HG02623 (cell line): ENCODE measurements at regions not wholly inside any gene's neighbourhood (a gene's known extent, or its start where the extent isn't known, plus 50 kb on each side); places are given as distances from the start of the nearest gene placed in this dataset.

ENCODE experiments used
- ATAC-seq: cut with Tn5 transposase; IDR thresholded peaks from one replicate; pipeline ENCODE4 v1.9.1; 2021; ENCODE audit warnings: moderate library complexity; ENCODE audit not compliant: unreplicated experiment

DNA sequence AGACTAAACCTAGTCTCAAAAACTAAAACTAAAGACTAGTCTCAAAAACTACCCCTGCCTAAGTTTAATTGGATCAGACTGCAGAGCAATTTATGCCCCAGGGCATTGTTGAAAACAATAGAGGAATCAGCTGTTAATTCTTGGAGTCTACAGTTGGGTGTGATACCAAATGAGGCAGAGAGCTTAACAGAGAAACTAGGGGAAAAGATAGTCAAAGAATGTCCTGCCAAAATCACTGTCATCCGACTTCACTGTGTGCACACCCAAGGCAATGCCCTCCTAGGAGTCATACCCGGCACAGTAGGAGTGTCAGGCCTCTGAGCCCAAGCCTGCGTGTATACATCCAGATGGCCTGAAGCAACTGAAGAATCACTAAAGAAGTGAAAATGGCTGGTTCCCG, 90.5 kb upstream of the TOMM7 start:
- ATAC-seq, result no peak

- no peak for ATAC-seq
Observed at GRCh38 chr7:22911889-22912288, 89.2 kb upstream of the TOMM7 start.

DNA sequence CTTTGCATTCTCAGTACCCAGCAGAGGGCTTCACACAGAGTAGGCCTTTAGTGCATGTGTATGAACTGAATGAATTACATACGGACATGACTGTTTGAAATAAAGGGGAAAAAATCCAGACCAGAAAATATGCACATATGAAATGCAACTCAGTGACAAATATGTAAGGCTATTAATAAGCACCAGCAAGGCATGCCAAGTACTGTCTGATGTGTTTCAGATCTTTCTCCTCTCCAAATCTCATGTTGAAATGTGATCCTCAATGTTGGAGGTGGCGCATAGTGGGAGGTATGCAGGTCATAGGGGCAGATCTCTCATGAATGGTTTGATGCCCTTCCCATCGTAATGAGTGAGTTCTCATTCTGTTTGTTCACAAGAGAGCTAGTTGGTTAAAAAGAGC, 87.3 kb upstream of the TOMM7 start:
- no peak for ATAC-seq

GRCh38 chr7:22907805-22908204, 85.2 kb upstream of the TOMM7 start:
- ATAC-seq, result no peak

DNA sequence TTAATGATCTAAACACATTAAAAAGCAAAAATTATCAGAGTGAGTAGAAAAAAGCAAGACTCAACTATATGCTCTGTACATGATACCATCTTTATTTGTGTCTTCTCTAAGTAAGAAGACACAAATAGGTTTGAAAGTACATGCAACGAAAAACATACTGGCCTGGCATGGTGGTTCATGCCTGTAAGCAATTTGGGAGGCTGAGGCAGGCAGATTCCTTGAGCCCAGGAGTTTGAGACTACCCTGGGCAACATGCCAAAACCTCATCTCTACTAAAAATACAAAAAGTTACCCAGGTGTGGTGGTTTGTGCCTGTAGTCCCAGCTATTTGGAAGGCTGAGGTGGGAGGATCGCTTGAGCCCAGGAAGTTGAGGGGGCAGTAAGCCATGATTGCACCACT, 78.1 kb upstream of the TOMM7 start:
- no peak for ATAC-seq

DNA sequence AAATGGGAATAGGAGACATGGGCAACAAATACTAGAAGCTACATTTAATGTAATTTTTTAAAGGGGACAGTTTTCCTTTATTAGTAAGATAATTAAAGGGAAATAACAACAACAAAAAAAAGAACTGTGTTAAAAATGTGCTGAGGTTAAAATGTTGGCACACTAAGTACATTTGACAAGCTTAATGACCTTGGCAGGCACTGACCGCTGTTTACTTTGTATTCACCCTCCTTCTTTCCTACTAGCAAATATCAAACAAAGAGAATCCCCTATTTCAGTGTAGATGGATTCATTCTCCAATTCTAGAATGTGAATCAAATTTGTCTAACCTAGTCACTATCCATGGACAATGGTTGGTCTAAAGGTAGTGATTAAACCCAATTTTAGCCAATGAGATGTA, 77.5 kb upstream of the TOMM7 start:
- no peak for ATAC-seq

DNA sequence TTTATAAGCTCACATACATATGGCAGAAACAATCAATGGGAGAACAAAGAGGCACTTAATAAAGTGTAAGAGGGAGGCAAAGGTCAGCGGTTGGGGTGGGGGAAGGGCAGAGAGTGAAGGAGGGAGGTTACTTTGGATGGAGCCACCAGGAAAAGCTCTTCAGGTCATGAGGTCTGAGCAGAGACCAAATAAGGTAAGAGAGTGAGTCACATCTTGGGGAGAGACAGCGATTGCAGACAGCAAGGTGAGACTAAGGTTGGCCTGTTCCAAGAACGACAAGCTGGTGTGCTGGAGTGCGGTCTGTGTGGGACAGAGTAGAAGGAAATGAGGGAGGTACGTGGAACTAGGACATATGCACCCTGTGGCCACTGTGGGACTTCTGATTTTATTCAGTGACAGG, 74.3 kb upstream of the TOMM7 start:
- no peak for ATAC-seq

DNA sequence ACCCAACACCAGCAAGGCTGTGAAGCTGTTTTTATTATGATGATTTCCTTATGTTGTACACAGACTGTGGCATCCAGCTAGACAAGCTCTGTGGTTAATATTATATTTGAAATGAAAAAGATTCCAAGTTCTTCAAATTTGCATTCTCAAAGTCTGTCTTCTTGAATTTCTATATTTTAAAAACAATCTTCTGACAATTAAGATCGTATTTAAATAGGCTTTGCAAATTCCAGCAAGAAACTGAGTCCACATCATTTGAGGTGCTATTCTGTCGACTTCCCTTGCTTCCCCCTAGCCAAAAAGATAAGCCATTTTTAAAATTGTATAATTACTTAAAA, 73.1 kb upstream of the TOMM7 start:
- ATAC-seq, result no peak

DNA sequence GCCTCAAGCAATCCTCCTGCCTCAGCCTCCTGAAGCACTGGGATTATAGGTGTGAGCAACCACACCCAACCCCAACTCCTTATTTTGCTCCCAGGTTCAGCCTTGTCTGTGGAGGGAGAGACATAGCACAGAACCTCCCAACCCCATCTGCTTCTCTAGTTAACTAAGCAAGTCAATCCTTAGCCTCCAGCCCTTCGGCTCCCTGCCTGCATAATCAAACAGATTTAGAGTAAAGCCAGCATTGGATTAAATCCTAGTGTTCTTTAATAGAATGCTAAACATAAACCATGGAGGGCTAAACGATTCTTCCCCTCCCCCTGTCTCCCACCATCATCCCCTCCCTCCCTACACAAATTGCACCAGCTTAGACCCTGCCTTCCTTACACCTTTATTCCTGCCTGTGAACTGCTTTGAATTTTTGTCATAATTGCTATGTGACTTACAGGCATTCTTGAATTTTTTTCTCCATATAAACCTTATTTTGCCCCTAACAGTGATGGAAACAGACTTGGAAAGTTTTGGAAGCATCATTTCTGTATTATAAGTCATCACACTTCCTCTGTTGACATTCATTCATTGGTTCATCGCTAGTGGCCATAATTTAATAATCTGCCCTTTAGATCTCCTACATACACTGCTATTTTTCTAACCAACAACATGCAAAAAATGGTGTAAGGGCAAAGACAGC, 72.6 kb upstream of the TOMM7 start:
- ATAC-seq, result no peak

GRCh38 chr7:22894546-22894945, 71.9 kb upstream of the TOMM7 start:
- no peak for ATAC-seq

GRCh38 chr7:22890773-22891172, 68.1 kb upstream of the TOMM7 start:
- ATAC-seq, result no peak

DNA sequence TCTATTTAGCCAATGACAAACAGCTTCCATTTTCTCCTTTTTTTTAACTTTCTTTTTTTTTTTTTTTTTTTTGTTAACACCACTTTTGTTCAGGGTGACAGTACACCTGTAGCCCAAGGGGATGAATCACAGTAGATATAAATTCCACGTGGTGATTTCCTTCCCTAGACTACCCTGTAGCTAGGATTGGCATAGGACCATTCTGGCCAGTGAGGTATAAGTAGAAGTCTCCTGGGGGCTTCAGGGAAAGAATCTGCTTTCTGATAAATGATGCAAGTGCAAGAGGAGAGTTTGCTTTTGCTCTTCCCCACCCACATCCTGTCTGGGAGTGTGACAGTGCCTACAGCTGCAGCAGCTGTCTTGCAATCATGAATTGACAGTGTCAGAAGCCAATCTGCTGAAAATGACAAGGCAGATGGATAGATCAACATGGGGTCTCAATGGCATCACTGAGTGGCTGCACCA, 63.2 kb upstream of the TOMM7 start:
- peak; percentile 93 for ATAC-seq

DNA sequence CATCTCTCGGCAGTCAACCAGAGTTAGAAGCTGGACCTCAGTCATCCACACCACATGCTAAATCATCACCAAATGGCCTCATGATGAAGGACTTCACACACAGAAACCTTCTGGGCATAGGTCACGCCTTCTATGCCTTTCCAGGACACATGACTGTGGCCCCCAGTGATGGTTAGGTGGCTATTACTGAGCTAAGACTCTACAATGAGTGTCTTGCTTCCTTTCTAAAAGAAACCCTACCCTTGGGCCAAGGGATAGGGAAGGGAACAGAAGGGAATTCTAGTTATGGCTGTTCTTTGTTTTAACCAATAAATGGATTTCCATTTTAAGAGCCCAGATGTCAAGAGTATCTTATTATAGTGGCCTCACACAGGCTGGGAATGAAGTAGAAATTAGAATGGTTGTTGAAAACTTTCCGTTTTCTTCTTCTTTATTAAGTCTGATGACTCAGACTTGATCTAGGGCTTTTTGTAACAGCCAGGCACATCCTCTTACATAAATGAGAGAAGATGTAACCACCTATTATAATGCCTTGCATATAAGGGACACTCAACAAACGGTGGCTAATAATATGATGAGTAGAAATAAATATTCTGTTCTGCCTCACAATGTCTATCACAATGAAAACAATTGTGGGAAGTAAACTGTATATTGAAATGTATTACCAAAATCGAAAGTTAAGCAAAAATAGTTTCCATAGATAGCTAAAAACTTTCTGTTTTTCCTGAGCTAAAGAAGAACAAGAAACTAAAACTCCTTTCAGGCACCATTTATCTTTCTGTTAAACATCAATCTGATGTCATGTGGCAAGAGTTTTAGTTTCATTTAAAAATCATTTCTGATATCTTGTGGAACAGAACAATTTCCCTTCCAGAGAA, 62.5 kb upstream of the TOMM7 start:
- peak; percentile 34 for ATAC-seq

GRCh38 chr7:22882106-22882505, 59.5 kb upstream of the TOMM7 start:
- no peak for ATAC-seq

DNA sequence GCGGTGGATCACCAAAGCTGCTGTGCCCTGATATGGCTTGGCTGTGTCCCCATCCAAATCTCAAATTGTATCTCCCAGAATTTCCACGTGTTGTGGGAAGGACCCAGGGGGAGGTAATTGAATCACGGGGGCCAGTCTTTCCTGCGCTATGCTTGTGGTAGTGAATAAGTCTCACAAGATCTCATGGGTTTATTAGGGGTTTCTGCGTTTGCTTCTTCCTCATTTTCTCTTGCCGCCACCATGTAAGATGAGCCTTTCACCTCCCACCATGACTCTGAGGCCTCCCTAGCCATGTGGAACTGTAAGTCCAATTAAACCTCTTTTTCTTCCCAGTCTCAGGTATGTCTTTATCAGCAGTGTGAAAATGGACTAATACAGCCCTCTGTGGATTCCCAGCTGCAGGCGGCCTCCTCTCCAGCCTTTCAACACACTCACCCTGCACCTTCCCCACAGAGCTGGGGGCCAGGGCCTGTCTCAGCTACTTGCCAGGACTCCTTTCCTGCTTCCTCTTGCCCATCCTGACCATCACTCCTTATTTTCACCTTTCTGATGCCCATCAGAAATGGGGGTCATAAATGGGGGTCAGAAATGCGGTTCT, 57.2 kb upstream of the TOMM7 start:
- ATAC-seq, result no peak

GRCh38 chr7:22879280-22879679, 56.6 kb upstream of the TOMM7 start:
- ATAC-seq, result no peak

GRCh38 chr7:22876986-22877729, 54.5 kb upstream of the TOMM7 start:
- ATAC-seq, result no peak

DNA sequence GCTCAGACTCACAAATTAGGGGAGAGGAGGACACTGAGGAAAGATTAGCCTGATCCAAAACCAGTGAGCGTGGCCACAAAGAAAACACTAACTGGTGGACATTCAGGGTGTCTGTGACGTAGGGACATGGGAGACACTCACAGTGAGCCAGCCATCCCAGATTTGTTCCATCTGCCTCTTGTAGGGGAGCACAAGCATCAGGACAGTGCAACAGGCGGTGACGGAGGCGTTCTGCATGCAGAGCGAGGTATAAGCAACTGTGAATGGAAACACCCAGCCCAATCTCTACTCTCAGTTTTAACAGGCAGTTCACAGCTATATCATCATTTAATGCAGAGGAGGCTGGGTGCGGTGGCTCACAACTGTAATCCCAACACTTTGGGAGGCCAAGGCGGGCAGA, 52.8 kb upstream of the TOMM7 start:
- no peak for ATAC-seq

- ATAC-seq, result no peak
Observed at GRCh38 chr7:22874904-22875303, 52.3 kb upstream of the TOMM7 start.
